NB4 (cell line): ENCODE measurements at regions not wholly inside any gene's neighbourhood (a gene's known extent, or its start where the extent isn't known, plus 50 kb on each side); places are given as distances from the start of the nearest gene placed in this dataset.
"Not testable (repeated sequence)": the region's sequence is repeated elsewhere in the genome, so short reads cannot be mapped to it uniquely, and the experiment has no call there.

Source experiments
- DNase-seq: peaks from one replicate; pipeline ENCODE4 v3.0.0; 2010; ENCODE audit warnings: low read depth
- H3K4me3 ChIP-seq: one replicate; pipeline ENCODE4 v1.5.1; 2011; ENCODE audit warnings: mild to moderate bottlenecking, low read depth, low read length, moderate library complexity
- CTCF ChIP-seq: IDR thresholded peaks from one replicate; pipeline ENCODE4 v1.5.1; 2012; ENCODE audit warnings: low read depth, low read length
- MAX ChIP-seq: IDR thresholded peaks from 2 replicates; pipeline ENCODE4 v1.6.1; 2011; ENCODE audit warnings: low read depth, low read length
- MYC ChIP-seq: IDR thresholded peaks from 2 replicates; pipeline ENCODE4 v1.6.1; 2011; ENCODE audit warnings: low read depth, low read length
- POLR2A ChIP-seq: IDR thresholded peaks from 2 replicates; pipeline ENCODE4 v1.6.1; 2011; ENCODE audit warnings: mild to moderate bottlenecking; ENCODE audit not compliant: insufficient read length; ENCODE audit errors: extremely low read depth

- TF ChIP-seq MAX: no peak
- no peak for TF ChIP-seq CTCF
- TF ChIP-seq MYC: no peak
- TF ChIP-seq POLR2A: no peak
- no peak for DNase-seq
- no peak overlapping the region for H3K4me3 ChIP-seq
Measured at GRCh38 chr18:25533218-25533617, 181.3 kb upstream of the ZNF521 start.

GRCh38 chr18:25531207-25531606 is 179.2 kb upstream of the ZNF521 start:
- no peak overlapping the region for H3K4me3 ChIP-seq
- DNase-seq: no peak
- TF ChIP-seq MAX: no peak
- no peak for TF ChIP-seq POLR2A
- no peak for TF ChIP-seq MYC
- TF ChIP-seq CTCF: no peak

GRCh38 chr18:25525789-25526188 is 173.8 kb upstream of the ZNF521 start:
- H3K4me3 ChIP-seq, DNase-seq: not testable (repeated sequence)

GRCh38 chr18:25518716-25519053 is 166.7 kb upstream of the ZNF521 start:
- DNase-seq: peak; percentile 27
- no peak overlapping the region for H3K4me3 ChIP-seq
- TF ChIP-seq CTCF: no peak

GRCh38 chr18:25517881-25518715 is 166.1 kb upstream of the ZNF521 start:
- no peak overlapping the region for H3K4me3 ChIP-seq
- no peak for DNase-seq
- TF ChIP-seq MYC: no peak
- TF ChIP-seq CTCF: no peak
- no peak for TF ChIP-seq MAX

GRCh38 chr18:25516747-25517498 is 165.0 kb upstream of the ZNF521 start:
- no peak for TF ChIP-seq MAX
- no peak for TF ChIP-seq CTCF
- no peak for TF ChIP-seq POLR2A
- no peak for TF ChIP-seq MYC
- DNase-seq: no peak
- H3K4me3 ChIP-seq: no peak overlapping the region
